NCI-H226 (cell line): ENCODE measurements at regions not wholly inside any gene's neighbourhood (a gene's known extent, or its start where the extent isn't known, plus 50 kb on each side); places are given as distances from the start of the nearest gene placed in this dataset.

Experiments used
- DNase-seq: peaks from one replicate; pipeline ENCODE4 v3.0.0-alpha.2; 2015

GRCh38 chr3:72186400-72186855 is 401.5 kb upstream of the PROK2 start:
- peak; percentile 72 for DNase-seq

- peak; percentile 92 for DNase-seq
Observed at GRCh38 chr3:72185549-72186399, 400.8 kb upstream of the PROK2 start.

- DNase-seq, result no peak
Observed at GRCh38 chr3:72183489-72183888, 398.5 kb upstream of the PROK2 start.

- no peak for DNase-seq
Observed at GRCh38 chr3:72182206-72182605, 397.3 kb upstream of the PROK2 start.

GRCh38 chr3:72181251-72181650 is 396.3 kb upstream of the PROK2 start:
- DNase-seq, result no peak

- DNase-seq, result no peak
Observed at GRCh38 chr3:72180405-72180804, 395.5 kb upstream of the PROK2 start.

- no peak for DNase-seq
Observed at GRCh38 chr3:72179107-72179464, 394.1 kb upstream of the PROK2 start.

- no peak for DNase-seq
Observed at GRCh38 chr3:72178463-72179106, 393.6 kb upstream of the PROK2 start.

GRCh38 chr3:72177075-72178050 is 392.4 kb upstream of the PROK2 start:
- no peak for DNase-seq

- no peak for DNase-seq
Observed at GRCh38 chr3:72176537-72177041, 391.6 kb upstream of the PROK2 start.

- DNase-seq, result no peak
Observed at GRCh38 chr3:72175296-72175858, 390.4 kb upstream of the PROK2 start.

GRCh38 chr3:72174890-72175289 is 389.9 kb upstream of the PROK2 start:
- DNase-seq, result no peak

GRCh38 chr3:72174040-72174439 is 389.1 kb upstream of the PROK2 start:
- DNase-seq, result no peak

- no peak for DNase-seq
Observed at GRCh38 chr3:72171946-72172345, 387.0 kb upstream of the PROK2 start.

GRCh38 chr3:72171463-72171881 is 386.5 kb upstream of the PROK2 start:
- DNase-seq, result no peak

GRCh38 chr3:72169561-72170472 is 384.9 kb upstream of the PROK2 start:
- DNase-seq, result no peak

- DNase-seq, result no peak
Observed at GRCh38 chr3:72169120-72169519, 384.2 kb upstream of the PROK2 start.

- DNase-seq, result no peak
Observed at GRCh38 chr3:72165808-72166207, 380.9 kb upstream of the PROK2 start.

GRCh38 chr3:72165317-72165716 is 380.4 kb upstream of the PROK2 start:
- DNase-seq, result no peak

GRCh38 chr3:72164635-72164978 is 379.7 kb upstream of the PROK2 start:
- no peak for DNase-seq

GRCh38 chr3:72163809-72164634 is 379.1 kb upstream of the PROK2 start:
- DNase-seq, result no peak
